HG02870 (cell line): ENCODE measurements at regions not wholly inside any gene's neighbourhood (a gene's known extent, or its start where the extent isn't known, plus 50 kb on each side); places are given as distances from the start of the nearest gene placed in this dataset.
"Not testable (repeated sequence)": the region's sequence is repeated elsewhere in the genome, so short reads cannot be mapped to it uniquely, and the experiment has no call there.

Experiments
- ATAC-seq: cut with Tn5 transposase; IDR thresholded peaks from one replicate; pipeline ENCODE4 v1.9.1; 2021; ENCODE audit warnings: mild to moderate bottlenecking, moderate library complexity; ENCODE audit not compliant: unreplicated experiment

DNA sequence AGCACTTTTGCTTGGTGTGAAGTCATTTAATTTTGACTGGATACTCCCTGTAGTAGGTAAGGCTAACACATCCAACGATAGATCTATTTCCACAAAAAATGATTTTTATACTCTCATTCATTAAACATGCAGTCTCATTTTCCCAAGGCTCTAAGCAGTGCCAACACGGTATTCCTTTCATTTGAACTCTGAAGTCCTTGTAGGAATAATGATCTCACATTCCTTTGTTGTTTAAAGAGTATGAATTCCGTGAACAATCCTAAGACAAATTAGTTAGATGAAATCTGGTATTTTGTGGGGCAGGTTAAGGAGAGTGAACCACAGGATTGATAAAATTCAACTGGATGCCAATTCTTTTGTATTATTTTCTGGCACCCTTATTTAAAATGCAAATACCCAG lies 66.6 kb downstream of the LACC1 start:
- no peak for ATAC-seq

DNA sequence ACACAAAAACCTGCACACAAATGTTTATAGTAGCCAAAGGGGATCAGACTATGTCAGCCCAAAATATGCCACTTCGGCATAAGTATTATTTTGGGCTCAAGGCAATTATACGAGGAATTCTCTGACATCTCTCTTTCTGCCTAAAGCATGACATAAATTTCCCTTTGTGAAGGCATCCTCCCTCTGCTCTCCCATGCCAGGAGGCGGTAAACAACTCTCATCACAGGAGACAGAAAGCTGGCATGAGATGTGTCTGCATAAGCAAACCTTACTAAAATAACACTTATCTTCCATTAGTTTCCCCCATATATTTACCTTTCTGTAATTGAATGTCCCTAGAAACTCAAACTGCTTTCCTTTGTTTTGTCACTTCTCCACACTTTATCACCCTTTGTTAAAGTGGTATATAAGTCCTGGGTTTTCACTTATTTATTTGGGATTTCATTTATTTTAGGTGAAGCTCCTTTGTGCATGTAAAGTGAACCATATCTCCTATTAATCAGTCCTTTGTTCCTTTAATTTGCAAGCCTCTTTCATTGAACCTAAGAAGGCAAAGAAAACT lies 68.3 kb downstream of the LACC1 start:
- no peak for ATAC-seq

- ATAC-seq: no peak
Measured at GRCh38 chr13:43953370-43953769, 73.7 kb downstream of the LACC1 start.

DNA sequence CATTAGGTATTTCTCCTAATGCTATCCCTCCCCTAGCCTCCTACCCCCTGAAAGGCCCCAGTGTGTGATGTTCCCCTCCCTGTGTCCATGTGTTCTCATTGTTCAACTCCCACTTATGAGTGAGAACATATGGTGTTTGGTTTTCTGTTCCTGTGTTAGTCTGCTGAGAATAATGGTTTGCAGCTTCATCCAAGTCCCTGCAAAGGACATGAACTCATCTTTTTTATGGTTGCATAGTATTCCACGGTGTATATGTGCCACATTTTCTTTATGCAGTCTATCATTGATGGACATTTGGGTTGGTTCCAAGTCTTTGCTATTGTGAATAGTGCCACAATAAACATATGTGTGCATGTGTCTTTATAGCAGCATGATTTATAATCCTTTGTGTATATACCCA lies 77.3 kb downstream of the LACC1 start:
- ATAC-seq: not testable (repeated sequence)

GRCh38 chr13:43959291-43959690 lies 79.6 kb downstream of the LACC1 start:
- no peak for ATAC-seq

GRCh38 chr13:43961909-43962308 lies 82.2 kb downstream of the LACC1 start:
- no peak for ATAC-seq

GRCh38 chr13:43963726-43964125 lies 84.0 kb downstream of the LACC1 start:
- ATAC-seq: no peak

DNA sequence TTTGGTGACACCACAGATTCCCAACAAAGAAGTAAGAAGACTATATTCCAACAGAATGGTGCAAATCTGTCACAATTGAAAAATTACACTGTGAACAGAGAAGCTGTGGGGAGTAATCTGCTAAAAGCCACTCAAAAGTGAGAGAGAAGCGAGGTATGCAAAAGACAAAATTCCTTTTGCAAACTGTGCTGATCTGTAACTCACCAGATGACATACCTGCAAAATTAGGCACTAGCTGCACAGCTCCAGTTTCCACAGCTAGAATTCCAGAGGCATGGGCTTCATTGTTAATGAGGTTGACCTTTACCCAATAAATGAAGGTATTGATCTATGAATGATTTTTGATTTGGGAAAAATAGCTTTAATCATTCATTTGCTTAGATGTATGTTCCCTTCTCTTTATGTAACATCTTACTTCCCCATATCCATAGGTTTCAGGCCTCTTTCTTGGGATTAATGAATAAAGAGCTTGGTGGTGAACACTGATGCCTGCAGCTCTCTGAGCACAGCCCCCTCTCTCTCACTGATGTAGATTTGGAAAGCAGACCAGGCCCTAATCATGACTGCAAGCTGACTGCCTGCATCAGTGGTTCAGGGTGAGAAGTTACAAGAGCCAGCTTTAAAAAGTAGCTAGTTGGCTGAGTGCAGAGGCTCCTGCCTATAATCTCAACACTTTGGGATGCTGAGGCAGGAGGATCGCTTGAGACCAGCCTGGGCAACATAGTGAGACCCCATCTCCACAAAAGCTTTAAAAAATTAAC lies 85.2 kb downstream of the LACC1 start:
- ATAC-seq: no peak

DNA sequence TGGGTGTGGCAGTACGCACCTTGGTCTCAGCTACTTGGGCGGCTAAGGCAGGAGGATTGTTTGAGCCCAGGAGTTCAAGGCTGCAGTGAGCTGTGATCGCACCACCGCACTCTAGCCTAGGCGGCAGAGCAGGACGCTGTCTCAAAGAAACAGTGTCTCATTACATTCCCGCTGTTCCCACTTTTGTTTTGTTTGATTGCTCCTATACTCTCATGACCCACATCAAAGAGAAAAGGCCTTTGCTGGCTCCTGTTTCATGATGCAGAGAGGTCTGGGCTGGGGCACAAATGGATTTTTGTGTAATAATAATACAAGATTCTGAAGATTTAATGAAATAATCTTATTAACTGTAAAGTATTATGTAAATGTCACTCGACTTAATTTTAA lies 85.7 kb downstream of the LACC1 start:
- no peak for ATAC-seq

GRCh38 chr13:43968251-43968942 lies 88.7 kb downstream of the LACC1 start:
- not testable (repeated sequence) for ATAC-seq

DNA sequence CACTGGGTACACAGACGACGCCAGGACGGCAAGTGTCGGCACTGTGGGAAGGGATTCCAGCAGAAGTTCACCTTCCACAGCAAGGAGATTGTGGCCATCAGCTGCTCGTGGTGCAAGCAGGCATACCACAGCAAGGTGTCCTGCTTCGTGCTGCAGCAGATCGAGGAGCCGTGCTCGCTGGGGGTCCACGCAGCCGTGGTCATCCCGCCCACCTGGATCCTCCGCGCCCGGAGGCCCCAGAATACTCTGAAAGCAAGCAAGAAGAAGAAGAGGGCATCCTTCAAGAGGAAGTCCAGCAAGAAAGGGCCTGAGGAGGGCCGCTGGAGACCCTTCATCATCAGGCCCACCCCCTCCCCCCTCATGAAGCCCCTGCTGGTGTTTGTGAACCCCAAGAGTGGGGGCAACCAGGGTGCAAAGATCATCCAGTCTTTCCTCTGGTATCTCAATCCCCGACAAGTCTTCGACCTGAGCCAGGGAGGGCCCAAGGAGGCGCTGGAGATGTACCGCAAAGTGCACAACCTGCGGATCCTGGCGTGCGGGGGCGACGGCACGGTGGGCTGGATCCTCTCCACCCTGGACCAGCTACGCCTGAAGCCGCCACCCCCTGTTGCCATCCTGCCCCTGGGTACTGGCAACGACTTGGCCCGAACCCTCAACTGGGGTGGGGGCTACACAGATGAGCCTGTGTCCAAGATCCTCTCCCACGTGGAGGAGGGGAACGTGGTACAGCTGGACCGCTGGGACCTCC lies 89.4 kb downstream of the LACC1 start:
- not testable (repeated sequence) for ATAC-seq

- not testable (repeated sequence) for ATAC-seq
Measured at GRCh38 chr13:43969919-43970318, 90.2 kb downstream of the LACC1 start.

DNA sequence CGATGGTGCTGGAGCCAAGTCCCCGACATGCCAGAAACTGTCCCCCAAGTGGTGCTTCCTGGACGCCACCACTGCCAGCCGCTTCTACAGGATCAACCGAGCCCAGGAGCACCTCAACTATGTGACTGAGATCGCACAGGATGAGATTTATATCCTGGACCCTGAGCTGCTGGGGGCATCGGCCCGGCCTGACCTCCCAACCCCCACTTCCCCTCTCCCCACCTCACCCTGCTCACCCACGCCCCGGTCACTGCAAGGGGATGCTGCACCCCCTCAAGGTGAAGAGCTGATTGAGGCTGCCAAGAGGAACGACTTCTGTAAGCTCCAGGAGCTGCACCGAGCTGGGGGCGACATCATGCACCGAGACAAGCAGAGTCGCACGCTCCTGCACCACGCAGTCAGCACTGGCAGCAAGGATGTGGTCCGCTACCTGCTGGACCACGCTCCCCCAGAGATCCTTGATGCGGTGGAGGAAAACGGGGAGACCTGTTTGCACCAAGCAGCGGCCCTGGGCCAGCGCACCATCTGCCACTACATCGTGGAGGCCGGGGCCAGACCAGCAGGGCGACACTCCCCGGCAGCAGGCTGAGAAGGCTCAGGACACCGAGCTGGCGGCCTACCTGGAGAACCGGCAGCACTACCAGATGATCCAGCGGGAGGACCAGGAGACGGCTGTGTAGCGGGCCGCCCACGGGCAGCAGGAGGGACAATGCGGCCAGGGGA lies 91.0 kb downstream of the LACC1 start:
- not testable (repeated sequence) for ATAC-seq

- ATAC-seq: not testable (repeated sequence)
Measured at GRCh38 chr13:43971324-43971723, 91.6 kb downstream of the LACC1 start.

- no peak for ATAC-seq
Measured at GRCh38 chr13:43977911-43978310, 98.2 kb downstream of the LACC1 start.

GRCh38 chr13:43978688-43979087 lies 99.0 kb downstream of the LACC1 start:
- ATAC-seq: no peak

DNA sequence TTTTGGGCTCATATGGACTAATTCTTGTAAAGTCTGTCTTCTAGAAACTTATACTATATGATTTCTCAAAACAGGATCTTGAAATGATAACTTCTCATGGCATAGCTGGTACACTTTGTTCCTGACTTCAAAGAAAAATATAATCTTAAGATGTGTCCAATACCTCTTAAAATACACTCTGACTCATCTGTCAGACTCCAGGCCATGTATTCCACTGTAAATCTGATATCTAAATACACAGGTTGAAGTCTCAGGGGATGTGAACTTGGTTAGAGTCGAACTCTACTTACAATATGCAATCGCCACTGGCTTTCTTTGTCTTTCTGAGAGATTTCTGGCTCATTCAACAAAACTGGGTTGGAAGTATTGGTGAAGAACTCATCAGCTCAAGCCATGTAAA lies 99.8 kb downstream of the LACC1 start:
- ATAC-seq: no peak

GRCh38 chr13:43980587-43980986 lies 100.9 kb downstream of the LACC1 start:
- no peak for ATAC-seq

GRCh38 chr13:43981091-43981490 lies 101.4 kb downstream of the LACC1 start:
- no peak for ATAC-seq

GRCh38 chr13:43981512-43982301 lies 102.0 kb downstream of the LACC1 start:
- ATAC-seq: no peak
